GM18861 (cell line): ENCODE measurements at regions not wholly inside any gene's neighbourhood (a gene's known extent, or its start where the extent isn't known, plus 50 kb on each side); places are given as distances from the start of the nearest gene placed in this dataset.

ENCODE experiments used
- ATAC-seq: cut with Tn5 transposase; IDR thresholded peaks from one replicate; pipeline ENCODE4 v1.9.1; 2021; ENCODE audit not compliant: unreplicated experiment

- ATAC-seq, result no peak
These were observed 212.6 kb upstream of the ACTBL2 start for GRCh38 chr5:57695179-57695578.

- no peak for ATAC-seq
These were observed 211.1 kb upstream of the ACTBL2 start for GRCh38 chr5:57693488-57694305.

GRCh38 chr5:57692582-57693487 lies 210.2 kb upstream of the ACTBL2 start:
- peak; percentile 62 for ATAC-seq

GRCh38 chr5:57690724-57691123 lies 208.1 kb upstream of the ACTBL2 start:
- no peak for ATAC-seq

GRCh38 chr5:57687596-57687995 lies 205.0 kb upstream of the ACTBL2 start:
- ATAC-seq, result no peak

- no peak for ATAC-seq
These were observed 203.1 kb upstream of the ACTBL2 start for GRCh38 chr5:57685516-57686255.

GRCh38 chr5:57684299-57684702 lies 201.7 kb upstream of the ACTBL2 start:
- no peak for ATAC-seq

- ATAC-seq, result no peak
These were observed 200.5 kb upstream of the ACTBL2 start for GRCh38 chr5:57683036-57683630.

GRCh38 chr5:57681942-57682341 lies 199.3 kb upstream of the ACTBL2 start:
- ATAC-seq, result no peak

- no peak for ATAC-seq
These were observed 198.1 kb upstream of the ACTBL2 start for GRCh38 chr5:57680686-57681085.

GRCh38 chr5:57677235-57677634 lies 194.6 kb upstream of the ACTBL2 start:
- ATAC-seq, result no peak

GRCh38 chr5:57676222-57677098 lies 193.8 kb upstream of the ACTBL2 start:
- ATAC-seq, result no peak

GRCh38 chr5:57675236-57675635 lies 192.6 kb upstream of the ACTBL2 start:
- ATAC-seq, result no peak

- ATAC-seq, result no peak
These were observed 188.8 kb upstream of the ACTBL2 start for GRCh38 chr5:57671371-57671770.

GRCh38 chr5:57666582-57666981 lies 184.0 kb upstream of the ACTBL2 start:
- no peak for ATAC-seq

GRCh38 chr5:57665146-57665936 lies 182.7 kb upstream of the ACTBL2 start:
- ATAC-seq, result no peak

- ATAC-seq, result no peak
These were observed 182.1 kb upstream of the ACTBL2 start for GRCh38 chr5:57664700-57665099.

- no peak for ATAC-seq
These were observed 180.9 kb upstream of the ACTBL2 start for GRCh38 chr5:57663466-57663865.

GRCh38 chr5:57662991-57663390 lies 180.4 kb upstream of the ACTBL2 start:
- ATAC-seq, result no peak
